ENCODE measurements at regions not wholly inside any gene's neighbourhood (a gene's known extent, or its start where the extent isn't known, plus 50 kb on each side); places are given as distances from the start of the nearest gene placed in this dataset.

GRCh38 chr3:181081930-181082329, 92.4 kb upstream of the DNAJC19 start:
- Histone ChIP-seq H3K9me3 (no peaks in the 10 kb centered on the region), H3K4me1 (no peaks in the 10 kb centered on the region), H3K36me3 (no peaks in the 10 kb centered on the region), H3K27me3 (no peaks in the 10 kb centered on the region), H3K27ac (no peak overlapping the region), H3K4me3 (no peak overlapping the region)
- ATAC-seq (ENCODE audit: low FRiP score in 2 of 2) (no peak), DNase-seq (no peak)
- TF ChIP-seq EP300 (IDR thresholded peaks at IDR 0.05) (no peak), CTCF (IDR thresholded peaks at IDR 0.05) (no peak), POLR2AphosphoS5 (IDR thresholded peaks at IDR 0.05) (no peak), POLR2A (IDR thresholded peaks at IDR 0.05) (no peak)
- WGBS, 2 donors = 82 to 88% methylated on average over 3 of the region's 3 CpGs

GRCh38 chr3:181076558-181076957, 87.0 kb upstream of the DNAJC19 start:
- no peak for DNase-seq
- Histone ChIP-seq H3K36me3 (no peaks in the 10 kb centered on the region), H3K27me3 (no peaks in the 10 kb centered on the region), H3K27ac (no peak overlapping the region), H3K4me1 (no peaks in the 10 kb centered on the region), H3K9me3 (peaks cover 0 to 6% (median 0%) of the 10 kb centered on the region in 4 donors), H3K4me3 (no peak overlapping the region)
- no peak for ATAC-seq (ENCODE audit: low FRiP score in 2 of 2)
- no peak for TF ChIP-seq EP300 (IDR thresholded peaks at IDR 0.05)
- TF ChIP-seq POLR2A (IDR thresholded peaks at IDR 0.05) = no peak
- TF ChIP-seq POLR2AphosphoS5 (IDR thresholded peaks at IDR 0.05) = no peak
- no peak for TF ChIP-seq CTCF (IDR thresholded peaks at IDR 0.05)

- Histone ChIP-seq H3K36me3 (no peaks in the 10 kb centered on the region), H3K27me3 (no peaks in the 10 kb centered on the region), H3K9me3 (peaks cover 0 to 9% (median 0%) of the 10 kb centered on the region in 4 donors), H3K27ac (no peak overlapping the region), H3K4me1 (no peaks in the 10 kb centered on the region), H3K4me3 (no peak overlapping the region)
- no peak for ATAC-seq (ENCODE audit: low FRiP score in 2 of 2)
- TF ChIP-seq CTCF (IDR thresholded peaks at IDR 0.05) (no peak), EP300 (IDR thresholded peaks at IDR 0.05) (no peak), POLR2A (IDR thresholded peaks at IDR 0.05) (no peak), POLR2AphosphoS5 (IDR thresholded peaks at IDR 0.05) (no peak)
- no peak for DNase-seq
- WGBS, 2 donors = 64% methylated on average over 1 of the region's 1 CpG; no CpG with 5 or more reads in 1 of the 2 donors
Measured at GRCh38 chr3:181075098-181075497, 85.6 kb upstream of the DNAJC19 start.

- DNase-seq (no peak), ATAC-seq (ENCODE audit: low FRiP score in 2 of 2) (no peak)
- H3K27ac ChIP-seq = no peak overlapping the region
- no peaks in the 10 kb centered on the region for H3K27me3 ChIP-seq
- WGBS, 2 donors = 63 to 74% methylated on average over 4 of the region's 4 CpGs
- no peaks in the 10 kb centered on the region for H3K4me1 ChIP-seq
- TF ChIP-seq EP300 (IDR thresholded peaks at IDR 0.05) = no peak
- no peak for TF ChIP-seq CTCF (IDR thresholded peaks at IDR 0.05)
- TF ChIP-seq POLR2A (IDR thresholded peaks at IDR 0.05) = no peak
- no peak for TF ChIP-seq POLR2AphosphoS5 (IDR thresholded peaks at IDR 0.05)
- no peaks in the 10 kb centered on the region for H3K36me3 ChIP-seq
- H3K9me3 ChIP-seq = peaks cover 0 to 2% (median 0%) of the 10 kb centered on the region in 4 donors
- H3K4me3 ChIP-seq = no peak overlapping the region
Measured at GRCh38 chr3:181066143-181067087, 76.9 kb upstream of the DNAJC19 start.

Measured in upper lobe of left lung (tissue), 6 donors.